HG03432 (cell line): ENCODE measurements at regions not wholly inside any gene's neighbourhood (a gene's known extent, or its start where the extent isn't known, plus 50 kb on each side); places are given as distances from the start of the nearest gene placed in this dataset.
"Not testable (repeated sequence)": the region's sequence is repeated elsewhere in the genome, so short reads cannot be mapped to it uniquely, and the experiment has no call there.

Experiments
- ATAC-seq: cut with Tn5 transposase; IDR thresholded peaks from one replicate; pipeline ENCODE4 v1.9.1; 2021; ENCODE audit warnings: mild to moderate bottlenecking, moderate library complexity; ENCODE audit not compliant: unreplicated experiment

- peak; percentile 71 for ATAC-seq
Measured at GRCh38 chrY:6685783-6686389, 224.6 kb upstream of the TBL1Y start.

DNA sequence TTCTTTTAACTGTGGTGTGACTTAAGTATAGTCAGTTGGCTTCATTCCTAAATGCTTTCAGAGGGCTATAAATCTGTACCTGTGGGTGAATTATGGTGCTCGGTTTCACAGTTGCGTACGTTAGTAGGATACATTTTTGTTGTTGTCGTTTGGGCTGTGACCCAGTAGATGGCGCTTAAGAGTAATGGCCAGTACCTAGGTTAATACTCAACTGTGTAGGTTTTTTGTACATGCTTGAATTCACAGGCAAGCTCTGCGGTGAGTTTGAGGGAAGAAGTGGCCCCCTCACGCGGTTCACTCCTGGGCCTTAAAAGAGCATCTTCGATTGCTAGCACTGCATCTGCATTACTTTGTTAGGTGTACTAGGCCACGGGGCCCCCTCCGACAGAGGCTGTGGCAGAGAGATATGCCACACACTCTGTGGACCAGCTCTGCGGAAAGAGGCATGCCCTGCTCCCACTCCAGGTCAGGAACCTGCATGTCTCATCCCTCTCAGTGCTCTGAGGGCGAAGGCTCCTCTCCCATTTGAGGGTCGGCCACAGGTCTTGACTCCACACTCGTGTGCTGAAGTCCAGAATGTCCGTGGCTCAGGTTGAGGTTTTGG, 208.8 kb upstream of the TBL1Y start:
- peak; percentile 84 for ATAC-seq

- peak; percentile 94 for ATAC-seq
Measured at GRCh38 chrY:6721443-6721842, 189.1 kb upstream of the TBL1Y start.

- not testable (repeated sequence) for ATAC-seq
Measured at GRCh38 chrY:6747210-6747609, 163.3 kb upstream of the TBL1Y start.

- peak; percentile 68 for ATAC-seq
Measured at GRCh38 chrY:6782334-6782733, 128.2 kb upstream of the TBL1Y start.

DNA sequence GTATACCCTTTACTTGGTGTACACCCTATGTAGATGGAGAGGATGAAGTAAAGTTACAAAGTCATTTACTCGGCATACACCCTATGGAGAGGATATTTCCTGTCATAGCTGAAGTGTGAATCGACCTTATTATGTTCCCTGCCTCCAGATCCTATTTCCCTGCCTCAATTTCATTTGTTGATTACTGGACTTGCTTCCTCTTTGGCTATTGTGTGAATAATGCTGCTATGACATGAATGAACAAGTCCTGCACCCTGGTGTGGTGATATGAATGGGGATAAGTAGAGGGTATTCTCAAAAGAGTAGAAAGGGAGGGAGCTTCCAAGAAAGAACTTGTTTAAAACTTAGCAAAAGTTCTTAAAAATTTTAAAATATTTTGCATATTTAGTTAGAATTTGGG, 123.5 kb upstream of the TBL1Y start:
- no peak for ATAC-seq

- no peak for ATAC-seq
Measured at GRCh38 chrY:6811633-6812032, 98.9 kb upstream of the TBL1Y start.
